Fibroblast of lung (primary cell): ENCODE measurements at regions not wholly inside any gene's neighbourhood (a gene's known extent, or its start where the extent isn't known, plus 50 kb on each side); places are given as distances from the start of the nearest gene placed in this dataset.
A peak's percentile ranks its signal among the peaks of the same experiment; 100 is the strongest.

ENCODE experiments used
- DNase-seq, 2 donors: peaks; one replicate each; pipeline versions ENCODE4 v3.0.0 to v3.0.0-alpha.2; 2010; ENCODE audit warnings: low read depth in 2 of 2
- H2AFZ ChIP-seq: 2 replicates; pipeline ENCODE4 v1.5.1; 2012; ENCODE audit warnings: low read length, control low read depth, inconsistent platforms
- H3K27ac ChIP-seq: 2 replicates; pipeline ENCODE4 v1.5.1; 2011; ENCODE audit warnings: low read length, control low read depth; ENCODE audit not compliant: insufficient read depth
- H3K27me3 ChIP-seq: 2 replicates; pipeline ENCODE4 v1.5.1; 2011; ENCODE audit warnings: mild to moderate bottlenecking, low read length; ENCODE audit not compliant: control insufficient read depth, insufficient read depth
- H3K36me3 ChIP-seq: 2 replicates; pipeline ENCODE4 v1.5.1; 2011; ENCODE audit warnings: low read length; ENCODE audit not compliant: control insufficient read depth, insufficient read depth
- H3K4me1 ChIP-seq: 2 replicates; pipeline ENCODE4 v1.5.1; 2011; ENCODE audit warnings: low read length; ENCODE audit not compliant: control insufficient read depth, insufficient read depth; ENCODE audit errors: extremely low read depth
- H3K4me2 ChIP-seq: 2 replicates; pipeline ENCODE4 v1.5.1; 2011; ENCODE audit warnings: low read length, control low read depth; ENCODE audit not compliant: insufficient read depth; ENCODE audit errors: extremely low read depth
- H3K4me3 ChIP-seq, 4 experiments: fragments of 200-600 bp in 1 of 4; sonication (generic) in 1 of 4; replicated peaks in 1 of 4; 2 replicates each; pipeline ENCODE4 v1.5.1; 2011 to 2016; ENCODE audit warnings: low read length in 4 of 4, low read depth in 3 of 4, mild to moderate bottlenecking in 3 of 4, control low read depth in 2 of 4, inconsistent platforms in 1 of 4, mixed read lengths in 1 of 4; ENCODE audit not compliant: insufficient read depth in 1 of 4; ENCODE audit errors: control extremely low read depth in 1 of 4
- H3K79me2 ChIP-seq: 2 replicates; pipeline ENCODE4 v1.5.1; 2012; ENCODE audit warnings: mild to moderate bottlenecking, low read length, inconsistent platforms; ENCODE audit not compliant: control insufficient read depth, insufficient read depth
- H3K9ac ChIP-seq: 2 replicates; pipeline ENCODE4 v1.5.1; 2011; ENCODE audit warnings: mild to moderate bottlenecking, low read length, control low read depth; ENCODE audit not compliant: insufficient read depth
- H3K9me3 ChIP-seq: 2 replicates; pipeline ENCODE4 v1.5.1; 2012; ENCODE audit warnings: low read depth, low read length; ENCODE audit not compliant: control insufficient read depth, insufficient read depth
- H4K20me1 ChIP-seq: 2 replicates; pipeline ENCODE4 v1.5.1; 2011; ENCODE audit warnings: low read length; ENCODE audit not compliant: control insufficient read depth, insufficient read depth; ENCODE audit errors: extremely low read depth
- CTCF ChIP-seq, 2 donors: IDR thresholded peaks in 1 of 2; conservative IDR thresholded peaks in 1 of 2; 1 replicate in 1 of 2; 2 replicates in 1 of 2; pipeline ENCODE4 v1.5.1; 2011 to 2012; ENCODE audit warnings: low read length in 2 of 2, control low read depth in 1 of 2, inconsistent platforms in 1 of 2, low read depth in 1 of 2, mild to moderate bottlenecking in 1 of 2
- EZH2 ChIP-seq: IDR thresholded peaks from 2 replicates; pipeline ENCODE4 v1.5.1; 2012; ENCODE audit warnings: low read length, control low read depth, mild to moderate bottlenecking; ENCODE audit errors: missing control alignments

GRCh38 chr1:172745014-172745413, 86.1 kb downstream of the FASLG start:
- Histone ChIP-seq H3K9ac (no peak overlapping the region), H3K4me2 (no peak overlapping the region)

DNA sequence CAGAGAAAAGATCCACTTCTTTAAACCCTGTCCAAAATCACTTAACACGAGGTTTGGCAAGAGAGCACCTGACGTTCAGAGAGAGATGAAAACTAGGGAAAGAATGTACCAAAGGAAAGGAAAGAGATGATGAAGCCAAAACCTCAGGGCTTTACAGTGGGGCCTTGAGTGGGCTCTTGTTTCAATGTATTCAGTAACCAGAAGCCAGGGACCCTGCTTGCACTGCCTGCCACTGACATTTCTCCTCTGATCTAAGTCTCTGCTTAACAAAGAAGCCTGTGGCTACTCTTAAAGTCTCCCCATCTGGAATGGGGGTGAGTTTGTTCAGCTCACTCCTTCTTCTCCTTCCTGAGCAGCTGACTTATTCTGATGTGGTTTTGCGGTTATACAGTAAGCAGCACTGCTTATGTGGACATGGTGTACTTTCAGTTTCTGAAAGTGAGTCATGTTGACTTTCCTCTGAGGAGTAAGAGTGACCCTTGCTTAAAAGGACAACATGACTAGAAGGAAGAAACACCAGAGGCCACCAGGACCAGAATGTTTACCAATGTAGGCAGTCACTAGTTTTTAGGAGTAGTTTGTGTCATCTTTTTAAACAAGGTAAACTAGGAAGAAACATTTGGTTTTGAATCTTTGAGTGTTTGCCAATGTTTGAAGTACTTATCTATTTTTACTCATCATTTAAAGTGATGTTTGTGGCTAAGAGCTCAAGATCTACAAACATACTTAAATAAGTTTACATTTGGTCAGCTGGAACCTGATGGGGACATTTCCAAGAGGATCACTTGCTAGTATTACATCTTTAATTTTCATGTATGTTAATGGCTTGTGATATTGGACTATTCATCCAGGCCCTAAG, 87.4 kb downstream of the FASLG start:
- no peak overlapping the region for H3K4me3 ChIP-seq
- no peaks in the 10 kb centered on the region for H3K79me2 ChIP-seq
- TF ChIP-seq EZH2 (no peak), CTCF (conservative IDR thresholded peaks at IDR 0.05 in 1 of 2, IDR thresholded peaks at IDR 0.05 in 1 of 2; ENCODE audit: low read depth in 1 of 2, low read length in 2 of 2) (no peak)
- peaks cover 17% of the 10 kb centered on the region for H3K4me1 ChIP-seq
- H3K9me3 ChIP-seq, result no peaks in the 10 kb centered on the region
- peak; percentile 99 to 100 for DNase-seq
- H2AFZ ChIP-seq, result no peak overlapping the region
- H4K20me1 ChIP-seq, result no peaks in the 10 kb centered on the region
- no peaks in the 10 kb centered on the region for H3K27me3 ChIP-seq
- H3K36me3 ChIP-seq, result no peaks in the 10 kb centered on the region
- peak overlapping the region; percentile 75 for H3K27ac ChIP-seq
- peak overlapping the region; percentile 74 for H3K4me2 ChIP-seq
- H3K9ac ChIP-seq, result no peak overlapping the region

More at GRCh38 chr1:172745014-172745413, 86.1 kb downstream of the FASLG start:
- Histone ChIP-seq H3K79me2 (no peaks in the 10 kb centered on the region), H3K27ac (no peak overlapping the region), H4K20me1 (no peaks in the 10 kb centered on the region), H3K27me3 (no peaks in the 10 kb centered on the region), H3K4me1 (peaks cover 17% of the 10 kb centered on the region), H3K4me3 (no peak overlapping the region), H3K36me3 (no peaks in the 10 kb centered on the region), H3K9me3 (no peaks in the 10 kb centered on the region), H2AFZ (peak overlapping the region; percentile 61)
- TF ChIP-seq EZH2 (no peak), CTCF (conservative IDR thresholded peaks at IDR 0.05 in 1 of 2, IDR thresholded peaks at IDR 0.05 in 1 of 2; ENCODE audit: low read depth in 1 of 2, low read length in 2 of 2) (peak; percentile 65 to 70)
- DNase-seq, result peak; percentile 82 to 96

- H4K20me1 ChIP-seq, result no peaks in the 10 kb centered on the region
- no peak for DNase-seq
- no peaks in the 10 kb centered on the region for H3K79me2 ChIP-seq
- H3K9me3 ChIP-seq, result no peaks in the 10 kb centered on the region
- no peak overlapping the region for H2AFZ ChIP-seq
- H3K4me1 ChIP-seq, result peaks cover 12% of the 10 kb centered on the region
- H3K4me2 ChIP-seq, result no peak overlapping the region
- H3K27ac ChIP-seq, result no peak overlapping the region
- H3K27me3 ChIP-seq, result no peaks in the 10 kb centered on the region
- no peak overlapping the region for H3K9ac ChIP-seq
- TF ChIP-seq CTCF (conservative IDR thresholded peaks at IDR 0.05 in 1 of 2, IDR thresholded peaks at IDR 0.05 in 1 of 2; ENCODE audit: low read depth in 1 of 2, low read length in 2 of 2), result no peak
- TF ChIP-seq EZH2, result no peak
- no peak overlapping the region for H3K4me3 ChIP-seq
- H3K36me3 ChIP-seq, result no peaks in the 10 kb centered on the region
Measured at GRCh38 chr1:172748201-172748600, 89.3 kb downstream of the FASLG start.
